ENCODE measurements at regions not wholly inside any gene's neighbourhood (a gene's known extent, or its start where the extent isn't known, plus 50 kb on each side); places are given as distances from the start of the nearest gene placed in this dataset.
"Not testable (repeated sequence)": the region's sequence is repeated elsewhere in the genome, so short reads cannot be mapped to it uniquely, and the experiment has no call there.

DNA sequence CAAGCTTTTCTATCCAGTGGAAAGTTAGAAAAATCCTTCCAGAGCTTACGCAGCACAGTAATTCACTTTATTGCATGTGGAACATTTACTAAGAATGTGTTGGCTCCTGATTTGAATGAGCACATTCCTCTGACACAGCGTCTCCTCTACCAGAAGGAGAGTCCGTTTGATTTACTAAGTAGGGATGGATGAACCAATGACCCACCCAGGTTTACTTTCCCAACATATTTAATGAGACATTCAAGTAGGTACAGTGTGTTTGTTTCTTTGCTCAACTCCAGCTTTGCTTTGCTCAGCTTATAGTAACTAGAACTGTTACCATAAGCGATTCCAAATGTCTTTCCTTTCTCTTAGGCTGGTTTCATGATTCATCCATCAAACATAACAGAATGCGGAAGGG, 161.7 kb downstream of the SMARCA1 start:
- DNase-seq: no peak

DNA sequence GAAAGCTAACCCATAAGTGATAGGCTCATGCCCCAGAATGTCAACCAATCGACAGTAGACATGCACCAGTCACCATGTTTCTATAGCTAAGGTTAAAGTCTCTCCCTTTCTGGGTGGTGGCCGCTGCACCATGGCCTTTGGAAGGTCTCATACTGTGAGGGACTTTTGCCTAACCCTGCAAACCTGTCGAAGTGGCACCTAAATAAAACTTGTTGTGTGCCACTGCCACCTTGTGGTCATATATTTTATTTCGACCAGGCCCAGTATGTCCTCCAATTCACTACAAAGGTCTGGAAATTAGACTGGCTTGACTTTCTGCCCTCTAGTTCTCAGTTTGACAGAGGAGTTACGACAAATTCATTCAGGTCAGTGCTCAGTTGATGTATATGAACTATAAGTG, 163.1 kb downstream of the SMARCA1 start:
- peak; percentile 13 for DNase-seq

GRCh38 chrX:129359269-129359668, 164.0 kb downstream of the SMARCA1 start:
- DNase-seq: no peak

DNA sequence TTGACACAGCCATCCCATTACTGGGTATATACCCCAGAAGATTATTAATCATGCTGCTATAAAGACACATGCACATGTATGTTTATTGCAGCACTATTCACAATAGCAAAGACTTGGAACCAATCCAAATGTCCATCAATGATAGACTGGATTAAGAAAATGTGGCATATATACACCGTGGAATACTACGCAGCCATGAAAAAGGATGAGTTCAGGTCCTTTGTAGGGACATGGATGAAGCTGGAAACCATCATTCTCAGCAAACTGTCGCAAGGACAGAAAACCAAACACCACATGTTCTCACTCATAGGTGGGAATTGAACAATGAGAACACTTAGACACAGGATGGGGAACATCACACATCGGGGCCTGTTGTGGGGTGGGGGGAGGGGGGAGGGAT, 165.9 kb downstream of the SMARCA1 start:
- DNase-seq: not testable (repeated sequence)

DNA sequence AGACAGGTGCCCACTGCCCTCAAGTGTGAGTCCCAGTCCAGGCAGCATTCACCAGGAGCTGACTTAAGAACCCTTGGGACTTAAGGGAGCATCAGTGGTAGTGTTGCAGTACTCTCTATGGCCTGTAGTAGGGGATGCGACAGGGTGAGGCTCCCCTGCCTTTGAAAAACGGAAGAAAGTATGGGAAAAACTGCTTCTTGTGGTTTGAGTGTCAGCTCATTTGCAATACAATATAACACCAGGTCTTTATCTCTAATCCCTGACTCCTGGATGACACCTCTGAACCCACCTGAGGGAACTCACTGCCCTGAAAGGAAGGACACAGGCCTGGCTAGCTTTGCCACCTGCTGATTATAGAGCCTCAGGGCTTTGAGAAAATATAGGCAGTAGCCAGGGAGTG, 176.0 kb downstream of the SMARCA1 start:
- no peak for DNase-seq

DNA sequence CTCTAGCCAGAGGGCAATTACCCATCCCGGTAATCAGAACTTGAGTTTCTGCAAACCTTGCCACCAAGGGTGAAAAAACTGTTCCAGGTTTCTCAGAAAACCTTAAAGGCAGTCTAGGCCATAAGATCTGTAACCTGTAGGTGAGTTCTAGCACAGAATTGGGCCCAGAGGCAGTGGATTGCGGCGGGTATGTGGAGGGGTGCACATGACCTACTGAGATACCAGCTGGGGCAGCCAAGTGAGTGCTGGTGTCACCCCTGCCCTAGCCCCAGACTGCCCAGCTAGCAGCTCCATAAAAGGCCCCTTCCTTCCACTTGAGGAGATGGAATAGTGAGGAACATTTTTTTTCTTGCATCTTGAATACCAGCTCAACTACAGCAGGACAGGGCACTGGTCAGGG, 176.7 kb downstream of the SMARCA1 start:
- no peak for DNase-seq

GRCh38 chrX:129337264-129337663, 186.0 kb downstream of the SMARCA1 start:
- DNase-seq: not testable (repeated sequence)

DNA sequence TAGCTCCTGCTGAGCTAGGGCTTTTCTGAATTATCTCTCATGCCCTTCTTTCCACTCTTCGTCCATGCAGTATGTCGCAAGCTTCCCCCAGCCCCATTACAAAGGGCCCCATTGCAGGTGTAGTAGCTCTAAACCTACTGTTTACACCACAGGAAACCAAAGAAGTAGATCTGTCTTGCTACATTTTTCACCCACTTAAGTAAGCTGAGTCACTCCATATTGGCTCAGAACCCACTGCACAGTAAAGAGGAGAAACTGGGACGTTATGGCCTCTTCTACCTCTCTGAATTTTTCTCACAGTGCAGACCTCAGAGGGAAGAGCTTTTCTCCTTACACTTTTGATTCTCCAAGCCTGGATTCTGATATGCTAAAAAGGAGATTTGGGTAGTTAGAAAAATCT, 200.2 kb downstream of the SMARCA1 start:
- no peak for DNase-seq

GRCh38 chrX:129318375-129318774, 204.9 kb downstream of the SMARCA1 start:
- DNase-seq: no peak

- DNase-seq: no peak
These were observed 206.8 kb downstream of the SMARCA1 start for GRCh38 chrX:129316461-129316860.

- DNase-seq: no peak
These were observed 213.3 kb downstream of the SMARCA1 start for GRCh38 chrX:129310000-129310399.

GRCh38 chrX:129262912-129263311, 260.4 kb downstream of the SMARCA1 start:
- DNase-seq: no peak

DNA sequence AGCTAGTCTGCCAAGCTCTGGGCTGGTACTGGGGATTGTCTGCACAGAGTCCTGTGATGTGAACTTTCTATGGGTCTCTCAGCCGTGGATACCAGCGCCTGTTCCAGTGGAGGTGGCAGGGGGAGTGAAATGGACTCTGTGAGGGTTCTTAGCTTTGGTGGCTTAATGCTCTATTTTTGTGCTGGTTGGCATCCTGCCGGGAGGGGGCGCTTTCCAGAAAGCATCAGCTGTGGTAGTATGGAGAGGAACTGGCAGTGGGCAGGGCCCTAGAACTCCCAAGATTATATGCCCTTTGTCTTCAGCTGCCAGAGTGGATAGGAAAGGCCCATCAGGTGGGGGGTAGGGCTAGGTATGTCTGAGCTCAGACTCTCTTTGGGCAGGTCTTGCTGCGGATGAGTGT, 267.8 kb downstream of the SMARCA1 start:
- DNase-seq: not testable (repeated sequence)

DNA sequence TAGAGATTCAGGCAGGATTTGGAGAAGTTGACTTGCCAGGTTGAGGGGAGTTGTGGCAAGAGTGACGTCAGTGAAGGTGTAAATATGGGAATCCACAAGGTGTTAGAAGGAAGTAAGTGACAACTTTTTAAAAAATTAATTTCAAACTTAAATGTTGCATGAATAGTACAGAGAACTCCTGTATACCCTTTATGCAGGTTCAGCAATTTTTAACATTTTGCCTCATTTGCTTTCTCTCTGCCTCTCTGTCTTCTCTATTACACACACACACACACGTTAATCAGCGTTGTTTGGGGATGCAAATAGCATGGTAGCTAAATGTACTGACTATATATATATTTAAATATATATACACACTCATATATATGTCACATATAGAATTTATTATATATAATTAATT, 273.7 kb downstream of the SMARCA1 start:
- no peak for DNase-seq

DNA sequence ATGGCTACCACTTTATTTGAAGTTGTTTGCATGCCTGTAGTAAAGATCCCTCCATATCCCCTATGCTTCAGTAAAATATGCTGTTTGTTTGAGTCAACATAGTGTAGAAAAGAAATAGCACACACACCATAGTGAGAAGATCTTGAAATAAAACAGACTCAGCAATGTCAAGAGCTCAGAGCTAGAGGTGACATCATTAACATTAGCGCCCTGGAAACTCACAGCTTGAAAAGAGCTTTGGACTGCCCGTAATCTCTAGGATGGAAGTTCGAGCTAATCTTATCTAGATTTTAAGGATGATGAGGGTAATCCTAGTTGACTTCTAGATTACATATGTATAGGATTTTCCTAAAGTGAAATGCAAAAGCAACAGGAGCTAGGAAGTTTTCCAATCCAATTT, 275.6 kb downstream of the SMARCA1 start:
- no peak for DNase-seq

DNA sequence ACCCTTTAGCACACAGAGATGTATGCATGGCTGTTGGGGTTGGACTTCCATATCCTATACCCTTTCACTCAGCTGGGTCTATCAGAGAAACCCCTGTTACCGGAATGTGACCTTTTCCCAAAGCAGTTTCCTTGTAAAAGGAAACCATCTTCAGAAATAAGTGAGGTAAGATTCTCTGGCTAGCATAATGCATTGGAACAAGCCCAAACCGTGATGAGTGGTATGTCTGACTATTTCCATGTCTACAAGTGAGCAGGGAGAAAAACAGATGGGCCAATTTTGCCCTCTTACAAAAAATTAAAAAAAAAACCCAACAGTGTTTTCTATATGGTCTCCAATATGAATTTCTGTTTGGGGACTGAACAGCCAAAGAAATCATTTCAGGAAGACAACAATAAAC, 283.9 kb downstream of the SMARCA1 start:
- DNase-seq: no peak

DNA sequence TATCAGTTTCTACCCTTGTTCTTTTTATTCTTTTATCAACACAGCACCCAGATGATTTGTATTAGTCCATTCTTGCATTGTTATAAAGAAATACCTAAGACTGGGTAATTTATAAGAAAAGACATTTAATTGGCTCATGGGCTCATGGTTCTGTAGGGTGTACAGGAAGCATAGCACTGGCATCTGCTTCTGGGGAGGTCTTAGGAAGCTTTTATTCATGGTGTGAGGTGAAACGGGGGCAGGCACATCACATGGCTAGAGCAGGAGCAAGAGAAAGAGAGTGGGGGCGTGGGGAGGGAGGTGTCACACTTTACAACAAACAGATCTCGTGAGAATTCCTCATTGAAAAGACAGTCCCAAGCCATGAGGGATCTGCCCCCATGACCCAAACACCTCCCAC, 285.3 kb downstream of the SMARCA1 start:
- DNase-seq: no peak

- DNase-seq: no peak
These were observed 287.4 kb downstream of the SMARCA1 start for GRCh38 chrX:129235903-129236302.

DNA sequence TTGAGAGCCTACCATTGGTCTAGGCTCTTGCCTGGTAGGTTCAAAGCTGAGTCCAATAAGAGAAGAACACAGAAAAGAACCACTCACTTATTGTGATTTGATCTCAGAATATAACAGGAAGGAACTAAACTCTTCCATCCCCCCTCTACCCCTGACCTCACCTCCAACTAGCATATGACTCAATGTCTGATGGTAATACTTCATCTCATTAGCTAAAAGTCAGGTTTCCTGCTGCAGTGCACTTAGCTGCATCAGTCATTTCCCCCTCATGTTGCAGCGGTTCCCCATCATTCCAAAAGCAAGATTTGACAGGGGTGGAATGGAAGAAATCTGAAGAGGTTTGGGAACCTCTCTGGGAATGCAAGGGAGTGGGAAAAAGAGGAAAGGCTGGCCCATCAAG, 289.5 kb downstream of the SMARCA1 start:
- no peak for DNase-seq

DNA sequence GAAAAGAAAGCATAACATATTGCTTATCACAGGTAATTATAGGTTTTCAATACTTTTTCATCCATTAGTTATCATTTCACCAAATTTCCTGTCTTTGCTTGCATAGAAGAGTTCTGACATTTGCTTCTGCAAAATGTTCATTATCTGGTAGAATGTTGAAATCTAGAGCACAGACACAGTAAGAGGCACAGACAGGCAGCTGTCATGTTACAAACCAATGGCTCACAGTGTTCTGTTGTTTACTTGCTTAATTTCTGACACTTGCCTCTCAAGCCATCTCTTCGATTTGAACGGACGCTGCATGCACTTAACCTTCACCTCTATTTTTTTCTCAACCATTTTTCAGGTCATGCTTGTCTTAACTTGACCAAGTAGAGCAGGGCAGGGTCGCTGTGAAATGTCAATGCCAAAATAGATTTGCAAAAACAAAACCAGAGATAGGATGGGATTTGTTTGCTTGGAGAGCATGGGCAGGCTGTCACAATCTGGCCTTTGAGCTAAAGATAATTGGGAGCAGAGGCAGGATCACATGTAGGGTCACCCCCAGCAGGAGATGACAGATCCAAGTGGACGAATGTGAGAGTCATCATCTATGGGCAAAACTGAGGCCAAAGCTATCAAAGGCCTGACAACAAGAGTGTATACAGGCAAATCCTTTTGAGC, 292.3 kb downstream of the SMARCA1 start:
- DNase-seq: no peak

- no peak for DNase-seq
These were observed 293.1 kb downstream of the SMARCA1 start for GRCh38 chrX:129230168-129230567.

DNA sequence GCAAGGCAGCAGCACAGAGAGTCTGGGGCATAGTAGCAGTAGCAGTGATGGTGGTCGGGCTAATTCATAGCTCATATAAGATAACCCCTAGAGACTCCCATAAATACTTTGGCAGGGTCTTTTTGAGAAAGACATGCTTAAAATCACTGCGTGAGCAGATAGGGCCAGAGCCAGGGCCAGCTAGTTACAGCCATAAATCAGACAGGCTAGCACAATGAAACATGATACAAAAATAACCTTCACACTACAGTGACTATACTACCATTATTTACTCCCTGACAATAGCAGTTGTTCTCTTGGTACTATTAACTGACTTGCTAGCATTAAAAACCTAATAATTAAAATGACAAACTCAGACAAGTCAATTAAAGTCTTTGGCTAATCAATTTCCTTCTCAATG, 295.9 kb downstream of the SMARCA1 start:
- DNase-seq: no peak

GRCh38 chrX:129193357-129193756, 329.9 kb downstream of the SMARCA1 start:
- DNase-seq: no peak

GRCh38 chrX:129188231-129188630, 335.1 kb downstream of the SMARCA1 start:
- DNase-seq: no peak

DNA sequence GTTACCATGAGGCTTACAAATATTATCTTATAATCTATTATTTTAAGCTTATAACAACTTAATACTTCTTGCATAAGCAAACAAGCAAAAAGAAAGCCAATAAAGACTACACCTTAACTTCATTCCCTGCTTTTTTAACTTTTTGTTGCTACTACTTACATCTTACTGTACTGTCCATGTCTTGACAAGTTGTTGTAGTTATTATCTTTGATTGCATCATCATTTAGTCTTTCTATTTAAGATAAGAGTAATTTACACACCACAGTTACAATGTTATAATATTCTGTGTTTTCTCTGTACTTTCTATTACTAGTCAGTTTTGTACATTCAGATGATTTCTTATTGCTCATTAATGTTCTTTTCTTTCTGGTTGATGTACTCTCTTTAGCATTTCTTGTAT, 346.6 kb downstream of the SMARCA1 start:
- DNase-seq: no peak

- no peak for DNase-seq
These were observed 362.2 kb downstream of the SMARCA1 start for GRCh38 chrX:129161108-129161507.
